ENCODE measurements at regions not wholly inside any gene's neighbourhood (a gene's known extent, or its start where the extent isn't known, plus 50 kb on each side); places are given as distances from the start of the nearest gene placed in this dataset.

DNA sequence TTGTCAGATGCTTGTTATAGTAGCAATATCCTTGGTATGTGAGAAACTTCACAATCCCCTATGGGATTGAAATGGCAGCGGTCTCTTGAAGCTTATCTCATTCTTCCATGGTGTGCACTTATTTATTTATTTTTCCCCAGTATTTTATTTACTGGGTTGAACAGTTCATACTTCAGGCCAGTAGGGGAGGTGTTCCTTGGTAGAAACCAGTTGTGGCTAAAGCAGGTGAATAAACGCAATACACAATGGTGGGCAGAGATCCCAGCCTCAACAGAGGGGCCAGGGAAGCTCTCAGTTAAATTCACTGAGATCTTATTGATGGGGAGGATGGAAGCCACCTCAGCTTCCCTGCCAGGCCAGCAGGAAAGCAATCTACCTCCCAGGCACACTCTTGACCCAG lies 93.7 kb upstream of the SRD5A2 start:
- no peak for DNase-seq
- TF ChIP-seq, protein P1, sequence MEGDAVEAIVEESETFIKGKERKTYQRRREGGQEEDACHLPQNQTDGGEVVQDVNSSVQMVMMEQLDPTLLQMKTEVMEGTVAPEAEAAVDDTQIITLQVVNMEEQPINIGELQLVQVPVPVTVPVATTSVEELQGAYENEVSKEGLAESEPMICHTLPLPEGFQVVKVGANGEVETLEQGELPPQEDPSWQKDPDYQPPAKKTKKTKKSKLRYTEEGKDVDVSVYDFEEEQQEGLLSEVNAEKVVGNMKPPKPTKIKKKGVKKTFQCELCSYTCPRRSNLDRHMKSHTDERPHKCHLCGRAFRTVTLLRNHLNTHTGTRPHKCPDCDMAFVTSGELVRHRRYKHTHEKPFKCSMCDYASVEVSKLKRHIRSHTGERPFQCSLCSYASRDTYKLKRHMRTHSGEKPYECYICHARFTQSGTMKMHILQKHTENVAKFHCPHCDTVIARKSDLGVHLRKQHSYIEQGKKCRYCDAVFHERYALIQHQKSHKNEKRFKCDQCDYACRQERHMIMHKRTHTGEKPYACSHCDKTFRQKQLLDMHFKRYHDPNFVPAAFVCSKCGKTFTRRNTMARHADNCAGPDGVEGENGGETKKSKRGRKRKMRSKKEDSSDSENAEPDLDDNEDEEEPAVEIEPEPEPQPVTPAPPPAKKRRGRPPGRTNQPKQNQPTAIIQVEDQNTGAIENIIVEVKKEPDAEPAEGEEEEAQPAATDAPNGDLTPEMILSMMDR (IDR thresholded peaks at IDR 0.05): peak in 1 of 3 experiments; percentile 3
- TF ChIP-seq POLR2A (IDR thresholded peaks at IDR 0.05): no peak
- H3K4me3 ChIP-seq: no peak overlapping the region
- H3K27ac ChIP-seq: no peak overlapping the region
- WGBS, 2 donors: 86 to 91% methylated on average over 2 of the region's 2 CpGs
- no peaks in the 10 kb centered on the region for H3K36me3 ChIP-seq (ENCODE audit: low read depth, missing control alignments)
- no peaks in the 10 kb centered on the region for H3K9me3 ChIP-seq
- intact Hi-C loops (cut with DNase I; ENCODE audit: low total_unique reads): no loop called here
- no peaks in the 10 kb centered on the region for H3K4me1 ChIP-seq
- H3K27me3 ChIP-seq: no peaks in the 10 kb centered on the region

DNA sequence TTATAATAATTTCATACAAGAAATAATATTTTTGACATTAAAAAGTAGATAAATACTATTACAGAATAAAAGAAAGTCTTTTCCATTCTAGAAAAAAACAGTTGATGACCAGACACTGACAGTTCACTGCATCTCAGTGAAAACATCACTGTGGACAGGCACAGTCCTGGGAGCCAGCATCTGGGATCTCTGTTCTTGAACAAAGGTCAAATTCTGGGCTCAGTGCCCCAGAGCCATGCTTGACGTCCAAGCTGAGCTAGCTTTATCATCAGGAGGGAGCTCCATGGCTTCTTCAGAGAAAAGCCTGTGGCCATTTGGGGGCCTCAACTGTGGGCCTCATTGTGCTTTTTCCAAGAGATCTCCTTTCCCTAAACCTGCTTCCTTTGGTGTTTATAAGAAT lies 86.1 kb upstream of the SRD5A2 start:
- H3K27me3 ChIP-seq: no peaks in the 10 kb centered on the region
- H3K4me3 ChIP-seq: no peak overlapping the region
- DNase-seq: no peak
- TF ChIP-seq POLR2A (IDR thresholded peaks at IDR 0.05): no peak
- TF ChIP-seq, protein P1 (IDR thresholded peaks at IDR 0.05): no peak
- WGBS, 2 donors: 39 to 43% methylated on average over 1 of the region's 1 CpG
- no peaks in the 10 kb centered on the region for H3K36me3 ChIP-seq (ENCODE audit: low read depth, missing control alignments)
- H3K4me1 ChIP-seq: no peaks in the 10 kb centered on the region
- intact Hi-C loops (cut with DNase I; ENCODE audit: low total_unique reads): no loop called here
- H3K9me3 ChIP-seq: no peaks in the 10 kb centered on the region
- H3K27ac ChIP-seq: no peak overlapping the region

DNA sequence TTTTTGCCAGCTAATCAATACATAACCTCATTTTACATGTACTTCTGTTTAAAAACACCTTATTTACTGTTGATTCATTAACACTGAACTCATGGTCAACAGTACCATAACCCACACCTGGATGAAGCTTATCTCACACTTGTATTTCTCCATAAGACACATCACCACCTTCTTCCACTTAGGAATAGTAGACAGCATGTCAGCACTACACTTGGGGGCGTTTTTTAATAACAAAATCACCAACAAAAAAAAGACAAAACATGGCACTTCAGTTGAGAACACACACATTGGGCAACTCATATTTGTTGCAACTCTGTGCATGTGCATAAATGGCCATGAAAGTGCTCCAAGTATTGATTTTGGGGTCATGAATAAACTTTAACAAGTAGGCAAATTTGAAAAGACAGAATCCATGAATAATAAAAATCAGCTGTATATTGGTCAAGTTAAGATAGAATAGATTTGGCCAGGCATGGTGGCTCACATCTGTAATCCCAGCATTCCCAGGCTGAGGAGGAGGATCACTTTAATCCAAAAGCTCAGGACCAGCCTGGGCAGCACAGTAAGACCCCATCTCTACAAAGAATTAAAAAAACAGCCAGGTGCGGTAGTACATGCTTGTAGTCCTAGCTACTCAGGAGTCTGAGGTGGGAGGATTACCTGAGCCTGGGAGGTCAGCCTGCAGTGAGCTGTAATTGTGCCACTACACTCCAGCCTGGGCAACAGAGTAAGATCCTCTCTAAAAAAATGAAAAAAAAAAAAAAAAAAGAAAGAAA lies 84.4 kb upstream of the SRD5A2 start:
- intact Hi-C loops (cut with DNase I; ENCODE audit: low total_unique reads): no loop called here
- Histone ChIP-seq H3K27ac (no peak overlapping the region), H3K9me3 (no peaks in the 10 kb centered on the region), H3K36me3 (ENCODE audit: low read depth, missing control alignments) (no peaks in the 10 kb centered on the region), H3K4me3 (no peak overlapping the region), H3K27me3 (no peaks in the 10 kb centered on the region), H3K4me1 (no peaks in the 10 kb centered on the region)
- no peak for TF ChIP-seq POLR2A (IDR thresholded peaks at IDR 0.05)
- TF ChIP-seq, protein P1 (IDR thresholded peaks at IDR 0.05): no peak
- 67 to 96% methylated on average over 2 of the region's 2 CpGs for WGBS, 2 donors
- no peak for DNase-seq

DNA sequence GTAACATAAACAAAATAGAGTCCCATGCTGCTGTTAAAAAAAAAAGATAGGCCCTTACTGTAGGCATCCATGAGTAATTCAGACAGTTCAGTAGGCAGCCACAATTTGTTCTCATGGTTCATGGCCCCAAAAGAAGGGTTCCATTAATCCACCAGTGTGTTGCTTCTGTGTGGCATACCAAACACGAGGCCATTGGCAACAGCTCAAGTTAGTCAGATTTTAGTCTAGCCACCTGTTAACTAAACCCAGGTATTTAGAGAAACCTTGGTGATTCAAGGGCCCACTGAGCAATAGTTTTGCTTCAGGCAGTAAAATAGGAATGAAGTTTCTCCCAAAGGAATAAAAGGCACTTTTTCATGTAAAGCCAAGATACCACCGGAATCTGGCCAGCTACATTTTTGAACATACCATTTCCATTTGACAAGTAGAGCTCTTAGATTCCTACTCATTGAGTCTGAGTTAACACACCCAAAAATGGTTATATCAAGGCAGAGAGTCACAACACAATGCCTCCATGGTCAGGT lies 80.1 kb upstream of the SRD5A2 start:
- no peaks in the 10 kb centered on the region for H3K9me3 ChIP-seq
- no peaks in the 10 kb centered on the region for H3K27me3 ChIP-seq
- intact Hi-C loops (cut with DNase I; ENCODE audit: low total_unique reads): no loop called here
- no peak for DNase-seq
- no peak overlapping the region for H3K27ac ChIP-seq
- no peaks in the 10 kb centered on the region for H3K4me1 ChIP-seq
- no peak for TF ChIP-seq POLR2A (IDR thresholded peaks at IDR 0.05)
- TF ChIP-seq, protein P1 (IDR thresholded peaks at IDR 0.05): no peak
- 65 to 75% methylated on average over 2 of the region's 2 CpGs for WGBS, 2 donors
- H3K4me3 ChIP-seq: no peak overlapping the region
- H3K36me3 ChIP-seq (ENCODE audit: low read depth, missing control alignments): no peaks in the 10 kb centered on the region

DNA sequence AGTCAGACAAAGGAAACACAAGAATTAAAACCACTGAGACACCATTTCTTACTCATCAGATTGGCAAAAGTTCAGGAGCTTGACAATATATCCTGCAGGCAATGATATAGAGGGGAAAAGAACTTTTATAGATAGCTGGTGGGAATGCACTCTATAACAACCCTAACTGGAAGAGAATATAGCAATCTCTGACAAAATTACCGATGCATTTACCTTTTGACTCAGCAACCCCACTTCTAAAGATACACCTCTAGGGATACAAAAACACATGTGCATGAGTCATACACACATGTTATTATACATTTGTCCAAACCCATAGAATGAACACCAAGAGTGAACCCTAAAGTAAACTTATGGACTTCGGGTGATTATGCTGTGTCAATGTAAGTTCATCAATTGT lies 79.4 kb upstream of the SRD5A2 start:
- H3K27ac ChIP-seq: no peak overlapping the region
- WGBS, 2 donors: 89 to 94% methylated on average over 2 of the region's 2 CpGs
- no peak overlapping the region for H3K4me3 ChIP-seq
- intact Hi-C loops (cut with DNase I; ENCODE audit: low total_unique reads): no loop called here
- no peak for TF ChIP-seq POLR2A (IDR thresholded peaks at IDR 0.05)
- TF ChIP-seq, protein P1 (IDR thresholded peaks at IDR 0.05): no peak
- no peaks in the 10 kb centered on the region for H3K9me3 ChIP-seq
- H3K36me3 ChIP-seq (ENCODE audit: low read depth, missing control alignments): no peaks in the 10 kb centered on the region
- no peaks in the 10 kb centered on the region for H3K27me3 ChIP-seq
- DNase-seq: no peak
- no peaks in the 10 kb centered on the region for H3K4me1 ChIP-seq

All from testis (tissue), 2 donors.